SH-SY5Y (cell line): ENCODE measurements at regions not wholly inside any gene's neighbourhood (a gene's known extent, or its start where the extent isn't known, plus 50 kb on each side); places are given as distances from the start of the nearest gene placed in this dataset.

Source experiments
- GATA2 ChIP-seq: IDR thresholded peaks from 2 replicates; pipeline ENCODE4 v1.6.1; 2011; ENCODE audit warnings: mild to moderate bottlenecking, low read depth, low read length
- GATA3 ChIP-seq: IDR thresholded peaks from 2 replicates; pipeline ENCODE4 v1.6.1; 2011; ENCODE audit warnings: low read depth, mild to moderate bottlenecking, low read length, moderate library complexity

GRCh38 chr12:18932715-18933114 is 194.8 kb downstream of the CAPZA3 start:
- no peak for TF ChIP-seq GATA2
- no peak for TF ChIP-seq GATA3
